ENCODE measurements at regions not wholly inside any gene's neighbourhood (a gene's known extent, or its start where the extent isn't known, plus 50 kb on each side); places are given as distances from the start of the nearest gene placed in this dataset.
"Not testable (repeated sequence)": the region's sequence is repeated elsewhere in the genome, so short reads cannot be mapped to it uniquely, and the experiment has no call there.

DNA sequence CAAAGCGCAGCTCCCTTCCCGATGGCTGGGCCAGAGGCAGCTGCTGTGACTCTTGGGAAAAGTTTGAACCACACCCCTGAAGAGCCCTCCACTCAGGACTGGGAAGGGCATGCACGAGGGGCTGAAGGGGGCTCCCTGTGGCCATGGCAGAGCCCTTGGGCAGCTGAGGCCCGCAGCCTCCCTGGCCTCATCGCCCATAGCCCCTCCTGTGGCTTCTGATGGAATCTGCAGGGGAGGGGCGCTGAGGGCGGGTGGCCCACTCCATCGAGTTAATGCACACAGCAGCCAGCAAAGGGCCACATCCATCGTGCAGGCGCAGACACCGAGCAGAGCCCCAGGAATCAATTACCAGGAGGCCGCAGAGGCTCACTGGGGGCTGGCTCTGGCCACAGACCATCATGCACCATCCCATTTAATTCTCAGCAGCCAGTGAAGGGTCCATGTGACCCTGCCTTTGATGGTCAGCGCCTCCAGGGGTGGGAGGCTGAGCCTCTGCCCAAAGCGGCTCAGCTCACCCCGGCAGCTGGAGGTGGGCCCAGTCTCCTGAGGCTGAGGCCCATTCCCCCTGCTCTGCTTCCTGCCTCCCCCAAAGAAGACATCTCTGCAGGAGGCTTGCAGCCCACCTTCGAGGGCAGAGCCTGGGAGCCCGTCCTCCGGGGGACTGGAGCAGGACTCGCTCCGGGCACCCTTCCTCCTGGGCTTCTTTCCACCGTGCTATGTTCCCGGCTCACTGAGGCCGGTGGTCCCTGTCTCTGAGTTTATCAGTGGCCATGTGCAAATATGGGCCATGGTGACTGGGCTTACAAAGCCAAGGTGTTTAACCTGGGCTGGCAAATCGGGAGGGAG is 1410.2 kb downstream of the BRD1 start:
- no peak for DNase-seq (ENCODE audit: low spot score)

DNA sequence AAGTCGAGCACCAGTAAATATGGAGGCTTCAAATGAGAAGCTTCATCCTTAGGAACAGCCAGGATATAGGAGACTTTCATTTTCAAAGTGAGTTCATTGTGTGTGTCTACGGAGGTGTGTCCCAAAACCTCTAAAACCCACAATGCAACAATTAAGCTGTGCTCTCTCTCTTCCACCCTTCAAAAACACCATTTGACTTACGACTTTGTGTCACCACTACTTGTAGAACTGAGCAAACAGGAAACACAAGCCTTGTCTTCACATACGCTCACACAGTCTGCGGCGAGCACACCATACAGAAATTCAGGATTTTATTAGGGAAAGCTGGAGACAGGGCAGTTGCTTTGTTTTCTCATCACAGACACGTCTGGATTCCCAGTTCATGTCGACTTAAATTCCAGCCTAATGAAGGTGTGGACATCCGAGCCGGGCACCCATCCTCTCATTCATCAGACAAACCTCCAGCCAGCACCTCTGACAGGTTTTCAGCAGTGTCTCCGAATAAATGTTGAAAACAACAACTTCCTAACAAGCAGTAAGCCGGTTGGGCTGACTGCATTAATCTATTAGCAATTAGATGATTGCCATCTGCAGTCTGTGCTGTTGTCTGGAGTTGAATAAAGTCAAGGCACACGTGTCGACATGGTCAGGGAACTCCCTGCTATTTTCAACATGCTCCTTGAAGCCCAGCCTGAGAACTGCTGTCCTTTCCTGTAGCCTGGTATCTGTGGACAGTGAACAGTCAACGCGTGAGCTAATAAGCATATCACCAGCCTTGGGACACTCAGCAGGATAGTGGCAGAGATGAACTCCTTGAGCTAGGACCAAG is 1411.1 kb downstream of the BRD1 start:
- no peak for DNase-seq (ENCODE audit: low spot score)

DNA sequence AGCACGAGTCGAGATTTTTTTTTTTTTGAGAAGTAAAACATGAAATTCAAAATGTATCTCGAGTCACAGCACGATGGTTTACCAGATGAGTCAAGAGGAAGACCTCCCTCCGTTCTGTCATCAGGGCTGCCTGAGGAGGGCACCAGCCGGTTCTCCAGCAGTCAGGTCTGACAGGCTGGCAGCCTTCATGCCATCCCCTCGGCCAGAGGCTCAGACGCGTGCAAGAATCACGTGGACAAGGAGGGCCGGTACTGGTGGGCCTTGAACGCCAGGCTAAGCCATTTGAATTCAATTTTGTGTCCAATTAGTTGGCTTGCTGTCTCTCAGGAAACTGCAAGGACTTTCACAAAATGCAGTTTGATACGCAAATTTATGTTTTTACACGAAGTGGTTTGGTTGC is 1412.2 kb downstream of the BRD1 start:
- DNase-seq (ENCODE audit: low spot score), result no peak

DNA sequence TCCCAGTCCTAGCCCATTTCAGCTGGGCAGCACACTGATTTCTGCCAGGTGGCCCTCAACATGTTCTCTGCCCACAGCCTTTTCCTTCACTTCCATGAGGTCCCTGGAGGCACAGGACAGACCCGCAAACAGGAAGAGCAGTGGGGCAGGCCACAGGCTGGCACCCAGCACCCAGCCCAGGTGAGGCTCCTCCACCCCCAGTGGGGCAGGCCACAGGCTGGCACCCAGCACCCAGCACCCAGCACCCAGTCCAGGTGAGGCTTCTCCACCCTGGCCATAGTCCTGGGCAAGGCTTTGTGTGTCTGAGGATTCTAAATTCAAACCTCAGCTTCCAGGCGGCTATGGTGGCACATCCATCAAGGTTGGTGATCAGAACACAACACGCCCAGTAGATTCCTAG is 1413.0 kb downstream of the BRD1 start:
- DNase-seq (ENCODE audit: low spot score), result no peak

DNA sequence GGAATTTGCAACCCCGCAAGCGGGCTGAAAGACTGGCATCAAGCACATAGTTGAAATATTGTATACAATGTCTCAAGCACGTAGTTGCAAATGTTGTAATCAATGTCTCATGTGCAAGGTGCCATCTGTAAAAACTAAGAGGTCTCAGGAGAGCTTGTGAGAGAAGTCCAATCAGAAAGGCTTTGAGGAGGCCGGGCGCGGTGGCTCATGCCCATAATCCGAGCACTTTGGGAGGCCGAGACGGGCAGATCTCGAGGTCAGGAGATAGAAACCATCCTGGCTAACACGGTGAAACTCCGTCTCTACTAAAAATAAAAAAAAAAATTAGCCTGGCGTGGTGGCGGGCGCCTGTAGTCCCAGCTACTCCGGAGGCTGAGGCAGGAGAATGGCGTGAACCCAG is 1414.7 kb downstream of the BRD1 start:
- not testable (repeated sequence) for DNase-seq (ENCODE audit: low spot score)

DNA sequence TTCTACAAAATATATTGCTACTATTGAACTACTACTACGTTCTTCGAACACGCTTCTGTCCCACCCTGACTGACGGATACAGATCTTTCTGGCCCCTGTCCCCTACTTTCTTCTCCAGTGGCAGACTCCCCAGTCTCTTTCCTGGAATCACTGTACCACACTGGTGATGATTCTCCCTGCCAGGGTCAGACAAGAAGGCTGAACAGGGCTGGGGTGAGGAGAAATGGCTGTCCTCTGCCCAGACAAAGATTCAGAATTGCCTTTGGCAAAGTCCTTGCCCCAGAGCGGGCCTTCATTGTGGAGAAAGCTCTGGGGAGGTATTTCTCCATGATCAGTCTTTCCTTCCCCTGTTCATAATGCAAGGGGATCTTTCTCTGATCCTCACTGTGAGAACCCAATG is 1417.1 kb downstream of the BRD1 start:
- DNase-seq (ENCODE audit: low spot score), result no peak

DNA sequence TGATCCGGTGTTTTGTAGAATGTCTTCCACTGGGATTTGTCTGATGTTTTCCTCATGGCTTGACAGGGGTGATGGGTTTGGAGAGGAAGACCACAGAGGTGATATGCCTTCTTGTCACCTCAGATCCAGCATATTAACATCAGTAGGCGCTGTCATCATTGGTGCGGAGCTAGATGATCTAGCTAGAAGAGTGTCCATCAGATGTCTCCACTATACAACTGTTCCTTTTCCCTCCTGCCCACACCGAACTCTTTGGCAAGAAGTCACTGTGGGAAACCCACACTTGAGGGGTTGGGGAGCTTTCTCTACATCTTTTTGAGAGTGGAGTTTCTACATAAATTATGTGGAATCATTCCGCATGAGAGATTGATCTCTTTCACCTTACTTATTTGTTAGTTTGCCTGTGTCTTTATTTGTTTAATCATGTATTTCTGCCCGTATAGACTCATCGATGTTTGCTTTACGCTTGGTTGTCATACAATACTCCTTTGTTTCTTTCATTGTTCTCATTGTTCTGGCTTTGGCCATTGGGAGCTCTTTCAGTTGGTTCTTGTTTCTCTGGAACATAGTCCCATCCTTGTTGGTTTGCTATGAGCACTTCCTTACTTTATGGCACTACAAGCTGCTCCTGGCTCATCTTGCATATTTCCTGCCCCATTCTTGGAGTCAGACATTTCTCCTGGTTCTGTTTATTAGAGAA is 1420.3 kb downstream of the BRD1 start:
- no peak for DNase-seq (ENCODE audit: low spot score)

DNA sequence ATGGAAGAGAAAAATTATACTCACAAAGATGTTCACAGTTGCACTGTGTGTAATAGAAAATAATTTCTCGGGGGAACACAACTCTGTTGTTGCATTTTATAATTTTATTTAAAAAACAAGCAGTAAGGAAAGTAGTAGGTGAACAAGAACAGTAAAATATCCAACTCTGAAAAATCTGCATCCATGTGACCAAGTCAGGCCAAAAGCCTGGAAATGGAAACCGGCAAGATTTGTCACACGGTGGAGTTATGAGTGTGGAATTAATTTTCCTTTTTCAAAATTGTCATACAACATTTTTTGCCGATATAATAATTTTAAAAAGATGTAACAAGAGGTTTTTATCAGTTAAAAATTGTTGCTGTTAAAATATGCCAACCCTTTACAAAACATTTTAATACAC is 1421.5 kb downstream of the BRD1 start:
- DNase-seq (ENCODE audit: low spot score), result no peak

DNA sequence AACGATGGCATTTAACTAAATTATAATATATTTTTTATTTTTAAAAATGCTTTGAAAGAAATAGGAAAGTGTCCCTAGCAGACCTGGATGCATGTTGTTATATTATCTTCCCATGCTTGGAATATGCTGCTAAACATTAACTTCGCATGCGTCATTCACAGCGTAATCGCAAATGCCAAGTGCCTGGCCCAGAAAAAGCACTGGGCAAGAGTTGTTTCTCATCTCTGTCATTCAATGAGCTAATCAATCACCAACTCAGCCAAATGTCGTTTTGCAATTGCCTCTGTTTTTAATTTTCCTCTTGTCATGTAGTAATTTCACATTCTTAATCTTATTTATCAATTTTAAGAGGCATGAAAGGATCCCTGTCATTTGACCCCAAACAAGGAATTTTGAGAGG is 1421.9 kb downstream of the BRD1 start:
- DNase-seq (ENCODE audit: low spot score), result no peak

DNA sequence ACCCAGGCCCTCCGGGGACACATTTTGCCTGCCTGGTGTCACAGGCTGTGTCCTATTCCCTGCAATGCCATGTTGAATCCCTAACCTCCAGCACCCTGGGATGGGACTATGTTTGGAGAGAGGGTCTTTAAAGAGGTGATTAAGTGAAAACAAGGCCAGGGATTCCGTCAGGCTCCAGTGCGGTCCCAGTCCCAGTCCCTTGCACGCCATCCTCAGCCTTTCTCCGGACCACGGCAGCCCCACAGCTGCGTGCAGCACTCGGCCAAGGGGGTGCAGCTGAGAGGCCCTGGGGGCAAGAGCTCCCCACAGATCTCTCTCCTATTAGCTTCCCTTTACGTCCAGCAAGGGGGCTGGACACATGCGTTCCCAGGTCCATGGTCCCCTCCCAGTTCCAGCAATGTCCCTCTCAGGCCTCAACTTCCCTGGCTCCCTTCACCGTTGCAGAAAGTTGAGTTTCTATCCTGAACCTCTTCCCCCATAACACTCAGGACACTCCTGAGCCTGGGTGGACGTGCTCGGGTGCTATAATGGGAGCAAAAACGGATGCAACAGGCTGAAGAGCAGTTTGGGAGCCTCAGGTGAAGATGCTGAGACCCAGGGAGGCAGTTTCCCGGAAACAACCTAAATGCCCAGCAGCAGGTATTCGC is 1422.7 kb downstream of the BRD1 start:
- DNase-seq (ENCODE audit: low spot score), result no peak

DNA sequence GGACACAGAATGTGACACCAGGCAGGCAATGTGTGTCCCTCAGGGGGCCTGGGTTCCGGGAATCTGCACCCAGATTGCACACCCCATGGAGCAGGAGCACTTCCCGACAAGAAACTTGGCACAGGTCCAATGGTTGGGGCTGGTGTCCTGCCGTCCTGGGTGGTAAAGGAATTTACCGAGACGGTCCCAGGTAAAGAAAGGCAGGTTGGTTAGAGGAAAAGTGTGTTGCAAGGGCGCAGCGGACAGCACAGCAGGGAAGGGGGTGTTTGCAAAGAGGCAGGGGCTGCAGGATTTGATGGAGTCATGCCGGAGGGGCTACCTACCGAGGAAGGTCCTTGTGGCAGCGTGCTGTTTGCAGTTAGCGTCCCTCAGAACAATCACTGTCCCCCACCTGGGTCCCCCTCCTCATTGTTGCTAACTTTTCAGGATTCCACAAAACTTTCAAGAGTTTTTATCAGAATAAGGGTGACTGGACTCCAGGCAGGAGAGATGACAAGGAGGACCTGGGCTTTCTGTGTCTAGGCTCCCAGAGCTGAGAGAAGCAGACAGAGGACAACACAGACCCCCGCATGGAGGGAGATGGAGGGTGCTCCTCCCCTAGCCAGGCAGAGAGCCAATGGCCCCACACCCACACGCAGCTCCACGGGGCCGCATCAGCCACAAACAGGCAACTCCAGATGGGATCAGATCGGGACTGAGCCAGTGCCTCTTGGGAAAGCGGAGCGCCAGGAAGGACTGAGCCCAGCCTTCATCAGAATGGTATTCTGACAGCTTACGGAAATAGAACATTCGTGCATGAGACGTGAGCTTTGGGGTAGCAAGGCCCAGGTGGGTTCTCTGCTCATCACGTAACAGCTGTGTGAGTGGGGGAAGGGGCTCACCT is 1423.9 kb downstream of the BRD1 start:
- no peak for DNase-seq (ENCODE audit: low spot score)

DNA sequence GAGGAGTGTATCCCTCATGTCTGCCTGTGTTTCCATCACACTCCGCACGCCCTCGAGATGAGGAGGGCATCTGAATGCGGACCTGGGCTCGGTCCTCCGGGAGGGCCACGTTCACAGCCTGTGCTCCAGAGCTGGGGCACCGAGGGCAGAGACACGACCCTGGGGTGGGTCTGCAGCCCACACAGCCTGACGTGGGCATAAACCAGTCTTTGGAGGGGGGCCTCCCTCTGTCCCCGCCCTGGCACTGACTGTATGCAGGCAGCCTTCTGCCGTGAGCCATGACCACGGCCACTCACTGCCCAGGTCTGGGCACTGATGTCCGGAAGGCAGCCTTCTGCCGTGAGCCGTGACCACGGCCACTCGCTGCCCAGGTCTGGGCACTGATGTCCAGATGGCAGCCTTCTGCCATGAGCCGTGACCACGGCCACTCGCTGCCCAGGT is 1425.1 kb downstream of the BRD1 start:
- no peak for DNase-seq (ENCODE audit: low spot score)

DNA sequence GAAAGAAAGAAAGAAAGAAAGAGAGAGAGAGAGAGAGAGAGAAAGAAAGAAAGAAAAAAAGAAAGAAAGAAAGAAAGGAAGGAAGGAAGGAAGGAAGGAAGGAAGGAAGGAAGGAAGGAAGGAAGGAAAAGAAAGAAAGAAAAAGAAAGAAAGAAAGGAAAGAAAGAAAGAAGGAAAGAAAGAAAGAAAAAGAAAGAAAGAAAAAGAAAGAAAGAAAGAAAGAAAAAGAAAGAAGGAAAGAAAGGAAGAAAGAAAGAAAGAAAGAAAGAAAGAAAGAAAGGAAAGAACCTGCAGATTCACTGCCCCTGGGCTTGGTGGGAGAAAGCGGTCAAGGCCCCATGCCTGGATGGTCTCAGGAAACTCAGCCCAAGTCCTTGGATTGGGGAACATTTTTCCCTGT is 1426.2 kb downstream of the BRD1 start:
- DNase-seq (ENCODE audit: low spot score), result not testable (repeated sequence)

DNA sequence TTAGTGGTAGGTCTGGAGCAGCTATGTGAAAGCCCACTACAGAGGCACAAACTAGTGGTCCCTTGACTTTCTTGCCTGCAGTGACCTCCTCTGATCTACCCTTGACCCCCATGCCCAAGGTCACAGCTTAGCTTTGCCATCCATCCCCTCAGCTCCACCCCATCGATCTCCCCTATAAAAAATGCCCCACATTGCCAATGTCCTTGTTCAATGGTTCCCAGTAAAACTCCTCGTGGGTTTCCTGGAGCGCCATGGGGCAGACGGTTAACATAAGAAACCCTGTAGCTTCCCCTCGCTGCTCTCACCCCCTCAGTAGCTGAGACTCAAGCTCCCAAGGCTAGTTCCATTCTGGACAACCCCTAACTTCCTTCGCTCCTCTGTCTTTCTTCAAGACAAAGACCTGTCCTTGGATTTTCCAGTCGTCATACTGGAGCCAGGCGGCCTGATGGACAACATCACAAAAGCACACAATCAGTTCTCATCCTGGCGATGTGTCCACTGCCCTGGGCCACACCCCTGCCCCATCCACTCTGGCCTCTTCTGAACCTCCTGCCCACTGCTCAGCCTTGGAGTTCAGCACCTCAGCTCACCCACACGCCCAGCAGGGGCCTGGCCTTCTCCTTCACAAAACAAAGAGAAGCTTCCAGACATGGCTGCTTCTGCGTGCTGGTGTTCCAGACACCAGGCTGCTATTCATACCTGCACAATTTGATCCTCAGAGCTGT is 1429.3 kb downstream of the BRD1 start:
- no peak for DNase-seq (ENCODE audit: low spot score)

DNA sequence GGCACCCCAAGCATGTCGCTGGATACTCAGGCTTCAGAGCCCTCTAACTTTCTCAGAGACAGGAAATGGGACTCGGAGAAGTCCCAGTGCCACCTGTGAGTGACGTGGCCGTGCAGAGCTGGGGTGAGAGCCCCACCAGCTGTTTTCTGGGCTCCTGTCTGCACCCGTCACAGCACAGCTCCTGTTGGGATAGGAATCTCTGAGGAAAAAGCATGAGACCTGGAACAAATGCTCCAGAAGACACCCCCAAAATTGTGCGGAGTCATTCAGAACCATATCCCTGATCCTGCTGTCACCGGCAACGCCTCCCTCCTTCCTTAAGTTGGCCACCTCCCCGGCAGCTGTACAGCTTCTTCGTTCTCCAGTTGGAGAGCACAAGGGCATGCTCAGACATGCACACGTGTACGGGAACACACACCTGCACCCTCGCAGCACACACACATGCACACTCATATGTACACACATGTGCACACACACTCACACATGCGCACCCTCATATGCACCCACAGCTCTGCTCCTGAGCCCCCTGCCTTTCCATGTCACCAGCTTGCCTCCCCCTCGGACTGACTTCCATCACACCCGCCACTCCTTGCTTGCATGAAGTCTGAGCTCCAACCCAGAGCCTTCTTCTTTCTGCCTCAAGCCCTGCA is 1430.0 kb downstream of the BRD1 start:
- DNase-seq (ENCODE audit: low spot score), result no peak

DNA sequence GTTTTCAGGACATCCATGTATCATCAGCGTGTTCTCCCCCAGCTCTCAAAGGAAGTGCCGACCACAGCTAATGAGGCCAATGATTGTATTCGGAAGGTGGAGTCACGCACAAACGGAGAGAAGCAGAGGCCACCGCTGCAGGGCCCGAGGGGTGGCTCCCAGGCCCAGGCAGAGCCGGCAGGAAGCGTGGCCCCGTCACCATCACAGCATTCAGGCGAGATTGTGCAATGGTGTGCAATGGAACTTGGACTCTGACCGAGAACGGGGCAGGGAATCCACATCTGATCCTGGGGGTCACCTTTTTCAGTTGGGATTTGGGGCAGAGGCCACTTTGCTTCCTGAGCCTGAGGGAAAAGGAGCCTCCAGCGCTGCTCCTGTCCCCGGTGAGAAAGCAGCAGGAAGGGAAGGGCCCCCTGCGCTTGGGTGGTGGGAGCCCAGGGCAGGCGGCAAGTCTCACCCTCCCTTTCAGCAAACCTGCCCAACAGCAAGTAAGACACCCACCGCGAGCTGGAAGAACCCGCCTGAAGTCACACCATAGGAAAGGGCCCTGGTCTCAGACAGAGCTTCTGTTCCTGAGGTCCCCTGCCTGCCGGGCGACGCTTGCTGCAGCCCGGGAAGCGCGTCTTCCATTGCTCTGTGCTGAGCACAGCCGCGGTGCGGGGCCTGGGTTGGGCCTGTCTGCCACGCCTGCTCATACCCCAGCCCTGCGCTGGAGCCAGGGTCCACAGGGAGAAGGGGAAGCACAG is 1430.7 kb downstream of the BRD1 start:
- no peak for DNase-seq (ENCODE audit: low spot score)

DNA sequence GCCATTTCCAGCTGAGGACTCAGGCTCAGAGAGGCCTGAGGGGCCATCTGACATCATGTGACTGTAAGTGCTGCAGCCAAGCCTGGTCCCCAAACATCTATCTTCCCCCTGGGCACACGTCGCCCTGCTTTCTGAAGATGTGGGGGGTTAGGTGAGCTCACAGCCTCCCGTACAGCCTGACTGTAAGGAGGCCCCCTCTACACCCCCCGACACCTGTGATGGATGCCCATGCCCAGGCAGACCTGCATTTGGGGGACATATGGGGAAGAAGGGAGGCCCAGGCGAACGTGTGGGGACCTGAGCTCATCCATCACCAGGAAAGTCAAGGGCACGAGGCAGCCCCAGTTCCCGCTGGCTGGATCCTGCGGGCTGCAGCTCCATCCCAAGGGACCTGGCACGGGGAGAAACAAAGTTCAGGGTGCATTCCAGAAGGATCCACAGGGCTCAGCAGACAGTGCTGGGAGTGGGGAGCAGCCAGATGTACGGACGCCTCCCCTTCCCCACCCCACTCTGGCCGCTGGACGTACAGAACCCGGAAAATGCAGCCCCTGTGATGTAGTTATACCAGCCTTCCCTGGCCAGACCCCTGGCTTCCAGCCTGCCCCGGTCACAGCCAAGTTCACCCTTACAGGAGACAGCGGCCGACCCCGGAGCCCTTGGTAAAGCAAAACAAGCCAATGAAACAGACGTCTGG is 1431.4 kb downstream of the BRD1 start:
- no peak for DNase-seq (ENCODE audit: low spot score)

DNA sequence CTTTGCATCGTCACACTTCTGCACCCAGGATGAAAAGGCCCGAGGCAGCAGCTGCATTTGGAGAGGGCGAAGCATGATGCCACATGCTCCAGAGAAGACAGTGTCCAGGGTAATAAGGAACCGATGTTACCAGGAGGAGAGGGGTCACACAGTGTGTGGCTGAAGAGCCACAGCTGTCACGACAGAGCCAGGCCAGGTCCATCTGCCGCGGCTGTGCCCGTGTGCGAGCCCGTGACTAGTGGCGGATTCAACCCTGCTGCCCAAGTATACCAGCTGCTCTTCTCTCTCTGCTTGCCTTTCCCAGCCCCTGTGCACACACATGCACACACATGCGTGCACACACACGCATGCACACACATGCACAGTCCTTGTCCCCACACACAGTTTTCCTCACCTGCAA is 1432.5 kb downstream of the BRD1 start:
- DNase-seq (ENCODE audit: low spot score), result no peak

All from H4 (cell line).